ENCODE measurements at regions not wholly inside any gene's neighbourhood (a gene's known extent, or its start where the extent isn't known, plus 50 kb on each side); places are given as distances from the start of the nearest gene placed in this dataset.

DNA sequence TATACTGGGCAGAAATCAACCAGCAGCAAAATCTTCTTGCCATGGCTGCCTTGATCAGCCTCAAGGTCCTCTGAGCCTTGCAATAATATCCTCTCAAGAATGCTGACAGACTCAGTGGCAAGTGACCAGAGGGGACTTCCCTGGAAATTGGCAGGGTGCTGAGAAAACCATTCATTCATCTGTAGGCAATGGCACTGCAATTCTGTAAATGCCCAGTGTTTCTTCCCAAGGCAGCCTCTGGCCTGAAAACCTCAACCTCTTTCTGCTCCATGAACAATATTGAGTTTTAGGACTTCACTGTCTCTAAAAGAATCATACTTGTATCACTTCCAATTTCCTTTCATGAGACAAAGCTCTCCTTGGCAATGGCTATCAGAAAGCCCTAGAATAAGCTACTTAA lies 754.3 kb upstream of the TENM3 start:
- H3K4me1 Mint-ChIP-seq: no peaks in the 10 kb centered on the region
- no peaks in the 10 kb centered on the region for H3K36me3 Mint-ChIP-seq
- Histone ChIP-seq H3K9me3 (replicated peaks in 1 of 2; ENCODE audit: control insufficient read depth in 1 of 2, insufficient read depth in 1 of 2, low read length in 2 of 2) (no peaks in the 10 kb centered on the region), H3K9ac (ENCODE audit: insufficient read depth, low read length, poor library complexity, severe bottlenecking) (no peak overlapping the region), H3K79me2 (ENCODE audit: insufficient read depth, low read length) (no peaks in the 10 kb centered on the region), H3K4me3 (replicated peaks in 1 of 3; ENCODE audit: low read depth in 2 of 3, low read length in 3 of 3) (no peak overlapping the region), H4K20me1 (ENCODE audit: insufficient read depth, low read length) (no peaks in the 10 kb centered on the region), H3K27ac (ENCODE audit: low read depth in 1 of 2, low read length in 2 of 2) (no peak overlapping the region), H3K36me3 (replicated peaks in 1 of 2; ENCODE audit: control insufficient read depth in 1 of 2, insufficient read depth in 2 of 2, low read length in 2 of 2) (no peaks in the 10 kb centered on the region), H3K4me1 (ENCODE audit: control insufficient read depth in 1 of 2, insufficient read depth in 2 of 2, low read length in 2 of 2) (no peaks in the 10 kb centered on the region), H3K4me2 (replicated peaks; ENCODE audit: extremely low read depth, low read length, poor library complexity, severe bottlenecking) (no peak overlapping the region), H3K27me3 (ENCODE audit: control insufficient read depth in 2 of 2, insufficient read depth in 2 of 2, low read length in 2 of 2) (no peaks in the 10 kb centered on the region), H2AFZ (ENCODE audit: insufficient read depth, low read depth, low read length, poor library complexity, severe bottlenecking) (no peak overlapping the region)
- TF ChIP-seq, protein P1, sequence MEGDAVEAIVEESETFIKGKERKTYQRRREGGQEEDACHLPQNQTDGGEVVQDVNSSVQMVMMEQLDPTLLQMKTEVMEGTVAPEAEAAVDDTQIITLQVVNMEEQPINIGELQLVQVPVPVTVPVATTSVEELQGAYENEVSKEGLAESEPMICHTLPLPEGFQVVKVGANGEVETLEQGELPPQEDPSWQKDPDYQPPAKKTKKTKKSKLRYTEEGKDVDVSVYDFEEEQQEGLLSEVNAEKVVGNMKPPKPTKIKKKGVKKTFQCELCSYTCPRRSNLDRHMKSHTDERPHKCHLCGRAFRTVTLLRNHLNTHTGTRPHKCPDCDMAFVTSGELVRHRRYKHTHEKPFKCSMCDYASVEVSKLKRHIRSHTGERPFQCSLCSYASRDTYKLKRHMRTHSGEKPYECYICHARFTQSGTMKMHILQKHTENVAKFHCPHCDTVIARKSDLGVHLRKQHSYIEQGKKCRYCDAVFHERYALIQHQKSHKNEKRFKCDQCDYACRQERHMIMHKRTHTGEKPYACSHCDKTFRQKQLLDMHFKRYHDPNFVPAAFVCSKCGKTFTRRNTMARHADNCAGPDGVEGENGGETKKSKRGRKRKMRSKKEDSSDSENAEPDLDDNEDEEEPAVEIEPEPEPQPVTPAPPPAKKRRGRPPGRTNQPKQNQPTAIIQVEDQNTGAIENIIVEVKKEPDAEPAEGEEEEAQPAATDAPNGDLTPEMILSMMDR (IDR thresholded peaks at IDR 0.05): no peak
- peaks cover 0 to 3% (median 0%) of the 10 kb centered on the region in 3 donors for H3K27me3 Mint-ChIP-seq (ENCODE audit: low read depth in 3 of 3)
- intact Hi-C loops (cut with micrococcal nuclease): no loop called here
- no peak for DNase-seq
- H3K4me3 Mint-ChIP-seq: no peak overlapping the region
- H3K27ac Mint-ChIP-seq: no peak overlapping the region
- no peaks in the 10 kb centered on the region for H3K9me3 Mint-ChIP-seq

DNA sequence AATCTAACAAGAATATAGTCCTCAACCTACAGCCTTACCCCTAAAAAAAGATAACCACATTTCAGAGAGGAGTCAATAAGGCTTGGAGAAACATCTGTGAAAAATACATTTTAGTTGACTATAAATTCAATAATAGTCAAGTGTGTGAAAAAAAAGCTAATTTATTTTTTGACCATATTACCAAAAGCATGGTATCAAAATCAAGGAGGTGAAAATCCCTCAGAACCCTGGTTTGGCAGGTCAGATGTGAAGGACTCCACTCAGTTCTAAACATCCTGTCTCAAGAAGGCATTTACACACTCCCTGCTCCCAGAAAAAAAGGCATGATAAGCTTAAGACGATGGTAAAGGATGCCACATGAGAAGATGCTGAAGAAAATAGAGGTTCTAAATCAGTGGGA lies 745.1 kb upstream of the TENM3 start:
- H3K36me3 Mint-ChIP-seq: no peaks in the 10 kb centered on the region
- intact Hi-C loops (cut with micrococcal nuclease): no loop called here
- Histone ChIP-seq H3K4me1 (ENCODE audit: control insufficient read depth in 1 of 2, insufficient read depth in 2 of 2, low read length in 2 of 2) (no peaks in the 10 kb centered on the region), H3K4me3 (replicated peaks in 1 of 3; ENCODE audit: low read depth in 2 of 3, low read length in 3 of 3) (no peak overlapping the region), H3K9me3 (replicated peaks in 1 of 2; ENCODE audit: control insufficient read depth in 1 of 2, insufficient read depth in 1 of 2, low read length in 2 of 2) (no peaks in the 10 kb centered on the region), H3K27me3 (ENCODE audit: control insufficient read depth in 2 of 2, insufficient read depth in 2 of 2, low read length in 2 of 2) (no peaks in the 10 kb centered on the region), H3K79me2 (ENCODE audit: insufficient read depth, low read length) (no peaks in the 10 kb centered on the region), H4K20me1 (ENCODE audit: insufficient read depth, low read length) (no peaks in the 10 kb centered on the region), H3K4me2 (replicated peaks; ENCODE audit: extremely low read depth, low read length, poor library complexity, severe bottlenecking) (no peak overlapping the region), H3K9ac (ENCODE audit: insufficient read depth, low read length, poor library complexity, severe bottlenecking) (no peak overlapping the region), H3K27ac (ENCODE audit: low read depth in 1 of 2, low read length in 2 of 2) (no peak overlapping the region), H3K36me3 (replicated peaks in 1 of 2; ENCODE audit: control insufficient read depth in 1 of 2, insufficient read depth in 2 of 2, low read length in 2 of 2) (no peaks in the 10 kb centered on the region), H2AFZ (ENCODE audit: insufficient read depth, low read depth, low read length, poor library complexity, severe bottlenecking) (no peak overlapping the region)
- WGBS (ENCODE audit: insufficient coverage): no CpG with 5 or more reads among the region's 1 CpG
- H3K4me1 Mint-ChIP-seq: no peaks in the 10 kb centered on the region
- H3K9me3 Mint-ChIP-seq: peaks cover 0 to 12% (median 3%) of the 10 kb centered on the region in 7 donors
- TF ChIP-seq, protein P1 (IDR thresholded peaks at IDR 0.05): no peak
- no peak overlapping the region for H3K4me3 Mint-ChIP-seq
- H3K27me3 Mint-ChIP-seq (ENCODE audit: low read depth in 3 of 3): peaks cover 0 to 2% (median 0%) of the 10 kb centered on the region in 3 donors
- no peak overlapping the region for H3K27ac Mint-ChIP-seq
- DNase-seq: no peak

Measured in CD14-positive monocyte (primary cell).